ENCODE measurements at regions not wholly inside any gene's neighbourhood (a gene's known extent, or its start where the extent isn't known, plus 50 kb on each side); places are given as distances from the start of the nearest gene placed in this dataset.

DNA sequence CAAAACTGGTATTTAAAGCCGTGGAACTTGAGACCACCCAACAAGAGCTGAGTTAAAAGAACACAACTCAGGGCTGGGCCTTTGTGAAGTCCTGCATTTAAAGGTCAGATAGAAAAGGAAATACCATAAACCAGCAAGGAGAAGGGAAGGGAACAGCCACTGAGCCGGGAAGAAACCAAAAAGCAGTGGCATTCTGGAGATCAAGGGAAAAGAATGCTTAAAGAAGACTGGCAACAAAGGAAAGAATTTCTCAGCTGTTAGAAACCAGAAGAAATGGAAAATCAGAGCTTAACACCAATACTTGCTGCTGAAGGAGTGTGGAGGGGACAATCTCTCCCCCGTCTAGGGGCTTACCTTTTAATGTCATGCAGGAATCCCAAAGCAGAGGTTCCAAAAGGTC is 247.4 kb upstream of the CHRNA7 start:
- no peak for TF ChIP-seq CTCF (IDR thresholded peaks at IDR 0.05; ENCODE audit: insufficient read depth, low read depth, low read length)
- no peak for TF ChIP-seq EZH2 (IDR thresholded peaks at IDR 0.05; ENCODE audit: insufficient read depth, low read length)
